NK-92 (cell line): ENCODE measurements at regions not wholly inside any gene's neighbourhood (a gene's known extent, or its start where the extent isn't known, plus 50 kb on each side); places are given as distances from the start of the nearest gene placed in this dataset.
"Not testable (repeated sequence)": the region's sequence is repeated elsewhere in the genome, so short reads cannot be mapped to it uniquely, and the experiment has no call there.

Source experiments
- DNase-seq: peaks from one replicate; lab custom pipeline; 2025; ENCODE audit not compliant: unreplicated experiment; lab: John Stamatoyannopoulos, UW

GRCh38 chr9:91021656-91022055, 220.0 kb downstream of the SYK start:
- DNase-seq, result not testable (repeated sequence)

- DNase-seq, result no peak
Observed at GRCh38 chr9:91023741-91024140, 222.1 kb downstream of the SYK start.

GRCh38 chr9:91024841-91025240, 223.2 kb downstream of the SYK start:
- DNase-seq, result no peak

- DNase-seq, result no peak
Observed at GRCh38 chr9:91025856-91026255, 224.2 kb downstream of the SYK start.

GRCh38 chr9:91026266-91026665, 224.6 kb downstream of the SYK start:
- DNase-seq, result no peak

- no peak for DNase-seq
Observed at GRCh38 chr9:91027005-91027404, 225.4 kb downstream of the SYK start.

GRCh38 chr9:91028166-91028827, 226.7 kb downstream of the SYK start:
- no peak for DNase-seq

GRCh38 chr9:91029650-91030361, 228.2 kb downstream of the SYK start:
- DNase-seq, result no peak

- DNase-seq, result no peak
Observed at GRCh38 chr9:91032121-91032531, 230.5 kb downstream of the SYK start.

- no peak for DNase-seq
Observed at GRCh38 chr9:91033270-91033669, 231.7 kb downstream of the SYK start.

- DNase-seq, result no peak
Observed at GRCh38 chr9:91033797-91034196, 232.2 kb downstream of the SYK start.

- DNase-seq, result no peak
Observed at GRCh38 chr9:91034521-91034920, 232.9 kb downstream of the SYK start.

GRCh38 chr9:91034976-91035824, 233.6 kb downstream of the SYK start:
- no peak for DNase-seq

GRCh38 chr9:91035825-91036208, 234.2 kb downstream of the SYK start:
- DNase-seq, result no peak

- no peak for DNase-seq
Observed at GRCh38 chr9:91036356-91036755, 234.7 kb downstream of the SYK start.

- no peak for DNase-seq
Observed at GRCh38 chr9:91036826-91037510, 235.3 kb downstream of the SYK start.

GRCh38 chr9:91037511-91038482, 236.2 kb downstream of the SYK start:
- no peak for DNase-seq

- no peak for DNase-seq
Observed at GRCh38 chr9:91038483-91039124, 237.0 kb downstream of the SYK start.

- DNase-seq, result no peak
Observed at GRCh38 chr9:91039125-91039834, 237.7 kb downstream of the SYK start.
